WTC11 (cell line): ENCODE measurements at regions not wholly inside any gene's neighbourhood (a gene's known extent, or its start where the extent isn't known, plus 50 kb on each side); places are given as distances from the start of the nearest gene placed in this dataset.

Experiments
- CREM ChIP-seq: sonication (generic); formaldehyde crosslinking; IDR thresholded peaks from 2 replicates; pipeline ENCODE4 v1.8.1; 2022; ENCODE audit warnings: mild to moderate bottlenecking, missing genetic modification reagents, moderate library complexity
- CTCF ChIP-seq: fragments of 200-600 bp; IDR thresholded peaks from 2 replicates; pipeline ENCODE4 v1.8.0; 2022; ENCODE audit warnings: antibody characterized with exemption
- GTF2I ChIP-seq: fragments of 250-450 bp; sonication (Bioruptor Pico); conservative IDR thresholded peaks from 2 replicates; pipeline ENCODE4 v1.4.0; 2021; ENCODE audit warnings: mild to moderate bottlenecking
- HMGXB4 ChIP-seq: sonication (generic); formaldehyde crosslinking; IDR thresholded peaks from 2 replicates; pipeline ENCODE4 v1.8.1; 2023; ENCODE audit warnings: mild to moderate bottlenecking, moderate library complexity, missing genetic modification reagents
- NR1H2 ChIP-seq: sonication (generic); formaldehyde crosslinking; IDR thresholded peaks from 2 replicates; pipeline ENCODE4 v1.9.0; 2021; ENCODE audit warnings: mild to moderate bottlenecking, moderate library complexity, missing genetic modification reagents
- SMAD4 ChIP-seq: sonication (generic); formaldehyde crosslinking; IDR thresholded peaks from 2 replicates; pipeline ENCODE4 v1.8.0; 2022; ENCODE audit warnings: mild to moderate bottlenecking, missing genetic modification reagents
- SP1 ChIP-seq: sonication (generic); formaldehyde crosslinking; conservative IDR thresholded peaks from 2 replicates; pipeline ENCODE4 v1.8.1; 2022; ENCODE audit warnings: missing genetic modification reagents
- ZBTB21 ChIP-seq: sonication (generic); formaldehyde crosslinking; IDR thresholded peaks from 2 replicates; pipeline ENCODE4 v1.8.1; 2023; ENCODE audit warnings: mild to moderate bottlenecking, missing genetic modification reagents, borderline replicate concordance
- ZNF232 ChIP-seq: sonication (generic); formaldehyde crosslinking; IDR thresholded peaks from 2 replicates; pipeline ENCODE4 v1.8.0; 2022; ENCODE audit warnings: mild to moderate bottlenecking, missing genetic modification reagents
- ZNF416 ChIP-seq: fragments of 250-450 bp; sonication (Bioruptor Pico); IDR thresholded peaks from 2 replicates; pipeline ENCODE4 v1.9.0; 2021; ENCODE audit warnings: mild to moderate bottlenecking, inconsistent platforms
- TF ChIP-seq, protein P1 (sequence below): sonication (generic); formaldehyde crosslinking; IDR thresholded peaks from 2 replicates; pipeline ENCODE4 v1.8.1; 2023; ENCODE audit warnings: mild to moderate bottlenecking, missing genetic modification reagents, moderate library complexity
- TF ChIP-seq, protein P2 (sequence below): sonication (generic); formaldehyde crosslinking; IDR thresholded peaks from 2 replicates; pipeline ENCODE4 v1.8.1; 2023; ENCODE audit warnings: mild to moderate bottlenecking, missing genetic modification reagents, moderate library complexity

GRCh38 chr4:27701606-27702005 lies 841.0 kb downstream of the STIM2 start:
- TF ChIP-seq CTCF (no peak), HMGXB4 (CRISPR knock-in tag) (no peak), ZNF232 (CRISPR knock-in tag) (no peak), ZNF416 (CRISPR knock-in tag) (no peak), GTF2I (CRISPR knock-in tag) (no peak), NR1H2 (no peak), SP1 (no peak), SMAD4 (CRISPR knock-in tag) (no peak), ZBTB21 (CRISPR knock-in tag) (no peak), CREM (CRISPR knock-in tag) (no peak)
- TF ChIP-seq, protein P1, sequence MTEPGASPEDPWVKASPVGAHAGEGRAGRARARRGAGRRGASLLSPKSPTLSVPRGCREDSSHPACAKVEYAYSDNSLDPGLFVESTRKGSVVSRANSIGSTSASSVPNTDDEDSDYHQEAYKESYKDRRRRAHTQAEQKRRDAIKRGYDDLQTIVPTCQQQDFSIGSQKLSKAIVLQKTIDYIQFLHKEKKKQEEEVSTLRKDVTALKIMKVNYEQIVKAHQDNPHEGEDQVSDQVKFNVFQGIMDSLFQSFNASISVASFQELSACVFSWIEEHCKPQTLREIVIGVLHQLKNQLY (CRISPR knock-in tag): no peak
- TF ChIP-seq, protein P2, sequence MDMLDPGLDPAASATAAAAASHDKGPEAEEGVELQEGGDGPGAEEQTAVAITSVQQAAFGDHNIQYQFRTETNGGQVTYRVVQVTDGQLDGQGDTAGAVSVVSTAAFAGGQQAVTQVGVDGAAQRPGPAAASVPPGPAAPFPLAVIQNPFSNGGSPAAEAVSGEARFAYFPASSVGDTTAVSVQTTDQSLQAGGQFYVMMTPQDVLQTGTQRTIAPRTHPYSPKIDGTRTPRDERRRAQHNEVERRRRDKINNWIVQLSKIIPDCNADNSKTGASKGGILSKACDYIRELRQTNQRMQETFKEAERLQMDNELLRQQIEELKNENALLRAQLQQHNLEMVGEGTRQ (CRISPR knock-in tag): no peak
